SU-DHL-6 (cell line): ENCODE measurements at regions not wholly inside any gene's neighbourhood (a gene's known extent, or its start where the extent isn't known, plus 50 kb on each side); places are given as distances from the start of the nearest gene placed in this dataset.

Experiments used
- H2AFZ ChIP-seq: fragments of 200-600 bp; sonication (generic); 2 replicates; pipeline ENCODE4 v1.6.1; 2014; ENCODE audit warnings: low read depth, mild to moderate bottlenecking, moderate library complexity, mixed read lengths, antibody characterized with exemption, low read length; ENCODE audit not compliant: severe bottlenecking
- H3F3A ChIP-seq: fragments of 200-600 bp; shearing (Covaris generic); 2 replicates; pipeline ENCODE4 v1.6.0; 2016; ENCODE audit warnings: antibody characterized with exemption, mild to moderate bottlenecking; ENCODE audit not compliant: insufficient read depth
- H3K27ac ChIP-seq: fragments of 200-600 bp; sonication (generic); 2 replicates; pipeline ENCODE4 v1.5.1; 2016; ENCODE audit warnings: low read depth, mild to moderate bottlenecking, low read length, moderate library complexity, mixed read lengths
- H3K27me3 ChIP-seq: fragments of 200-600 bp; sonication (generic), shearing (Covaris generic); 2 replicates; pipeline ENCODE4 v1.6.0; 2014; ENCODE audit warnings: mild to moderate bottlenecking, low read length
- H3K36me3 ChIP-seq: fragments of 200-600 bp; sonication (generic); 2 replicates; pipeline ENCODE4 v1.6.1; 2014; ENCODE audit warnings: mild to moderate bottlenecking, low read length, mixed read lengths
- H3K4me2 ChIP-seq: fragments of 300-600, 200-600 bp; shearing (Covaris generic), sonication (generic); 2 replicates; pipeline ENCODE4 v1.6.0; 2014; ENCODE audit warnings: low read length, low read depth, mild to moderate bottlenecking; ENCODE audit not compliant: poor library complexity, severe bottlenecking
- H3K4me3 ChIP-seq: fragments of 200-600 bp; sonication (generic); 2 replicates; pipeline ENCODE4 v1.5.1; 2014; ENCODE audit warnings: antibody characterized with exemption, low read length, mild to moderate bottlenecking, mixed read lengths; ENCODE audit not compliant: insufficient read depth, poor library complexity, severe bottlenecking
- H3K79me2 ChIP-seq: fragments of 200-600 bp; sonication (generic); 2 replicates; pipeline ENCODE4 v1.6.1; 2014; ENCODE audit warnings: mild to moderate bottlenecking, low read length, moderate library complexity; ENCODE audit not compliant: insufficient read depth
- H3K9ac ChIP-seq: fragments of 200-600 bp; sonication (generic); 2 replicates; pipeline ENCODE4 v1.7.0; 2014; ENCODE audit warnings: mild to moderate bottlenecking, low read length
- H3K9me2 ChIP-seq: fragments of 200-600 bp; sonication (generic); replicated peaks from 2 replicates; pipeline ENCODE4 v1.6.1; 2014; ENCODE audit warnings: low read length; ENCODE audit not compliant: insufficient read depth
- H3K9me3 ChIP-seq: fragments of 200-600 bp; sonication (generic); 2 replicates; pipeline ENCODE4 v1.6.1; 2014; ENCODE audit warnings: low read length, mixed read lengths; ENCODE audit not compliant: insufficient read depth
- H4K20me1 ChIP-seq: fragments of 200-600 bp; sonication (generic); 2 replicates; pipeline ENCODE4 v1.6.1; 2014; ENCODE audit warnings: low read depth, mild to moderate bottlenecking, antibody characterized with exemption, low read length, moderate library complexity, mixed read lengths
- CTCF ChIP-seq: fragments of 200-600 bp; sonication (generic); IDR thresholded peaks from one replicate; pipeline ENCODE4 v1.5.1; 2017; ENCODE audit warnings: antibody characterized with exemption, mild to moderate bottlenecking, low read length, moderate library complexity; ENCODE audit not compliant: insufficient read depth, poor library complexity, severe bottlenecking
- EZH2phosphoT487 ChIP-seq: fragments of 200-600 bp; sonication (generic), shearing (Covaris generic); conservative IDR thresholded peaks from 2 replicates; pipeline ENCODE4 v1.6.1; 2018; ENCODE audit warnings: mild to moderate bottlenecking, antibody characterized with exemption, low read length, moderate library complexity, mixed read lengths

GRCh38 chr9:759541-759940 lies 82.0 kb upstream of the DMRT1 start:
- no peak overlapping the region for H3K9ac ChIP-seq
- no peak overlapping the region for H3K4me3 ChIP-seq
- H3F3A ChIP-seq, result no peaks in the 10 kb centered on the region
- TF ChIP-seq EZH2phosphoT487, result no peak
- no peak for TF ChIP-seq CTCF
- H3K27ac ChIP-seq, result no peak overlapping the region
- no peak overlapping the region for H3K4me2 ChIP-seq
- H3K27me3 ChIP-seq, result no peaks in the 10 kb centered on the region
- H3K9me2 ChIP-seq, result no peaks in the 10 kb centered on the region
- H3K9me3 ChIP-seq, result no peaks in the 10 kb centered on the region
- H3K79me2 ChIP-seq, result no peaks in the 10 kb centered on the region
- no peaks in the 10 kb centered on the region for H4K20me1 ChIP-seq
- no peak overlapping the region for H2AFZ ChIP-seq
- H3K36me3 ChIP-seq, result no peaks in the 10 kb centered on the region

GRCh38 chr9:759983-760736 lies 81.3 kb upstream of the DMRT1 start:
- H3K9me3 ChIP-seq, result no peaks in the 10 kb centered on the region
- H3K36me3 ChIP-seq, result no peaks in the 10 kb centered on the region
- H3K79me2 ChIP-seq, result no peaks in the 10 kb centered on the region
- no peak overlapping the region for H2AFZ ChIP-seq
- no peaks in the 10 kb centered on the region for H3F3A ChIP-seq
- H3K9me2 ChIP-seq, result no peaks in the 10 kb centered on the region
- no peak overlapping the region for H3K27ac ChIP-seq
- TF ChIP-seq CTCF (no peak), EZH2phosphoT487 (no peak)
- H3K27me3 ChIP-seq, result no peaks in the 10 kb centered on the region
- H3K4me2 ChIP-seq, result no peak overlapping the region
- H3K4me3 ChIP-seq, result no peak overlapping the region
- H3K9ac ChIP-seq, result no peak overlapping the region
- no peaks in the 10 kb centered on the region for H4K20me1 ChIP-seq

- Histone ChIP-seq H3F3A (no peaks in the 10 kb centered on the region), H3K9ac (no peak overlapping the region), H3K79me2 (no peaks in the 10 kb centered on the region), H3K36me3 (no peaks in the 10 kb centered on the region), H4K20me1 (no peaks in the 10 kb centered on the region), H3K9me3 (no peaks in the 10 kb centered on the region), H3K4me2 (no peak overlapping the region), H3K27ac (no peak overlapping the region), H2AFZ (no peak overlapping the region), H3K9me2 (no peaks in the 10 kb centered on the region), H3K27me3 (no peaks in the 10 kb centered on the region), H3K4me3 (no peak overlapping the region)
- no peak for TF ChIP-seq CTCF
- no peak for TF ChIP-seq EZH2phosphoT487
These were observed 80.2 kb upstream of the DMRT1 start for GRCh38 chr9:761176-761792.
